Endothelial cell of umbilical vein (primary cell): ENCODE measurements at regions not wholly inside any gene's neighbourhood (a gene's known extent, or its start where the extent isn't known, plus 50 kb on each side); places are given as distances from the start of the nearest gene placed in this dataset.

ENCODE experiments used
- BruUV-seq: library from RNA; stranded (reverse); fragments of 400-500 nt; replicated peaks from 2 replicates; lab custom pipeline; 2021; lab: Mats Ljungman, UMichigan
- CTCF ChIA-PET: fragments of 300-600, 350-600 bp; sonication (Branson Sonifier 250); formaldehyde crosslinking; loops from one replicate; lab custom pipeline; 2021; ENCODE audit warnings: antibody characterized with exemption, inconsistent platforms; lab: Charles Lee
- POLR2A ChIA-PET: fragments of 300-600, 350-600 bp; sonication (Branson Sonifier 250); formaldehyde crosslinking; loops from one replicate; lab custom pipeline; 2021; ENCODE audit warnings: antibody characterized with exemption, inconsistent platforms; lab: Charles Lee
- DNase-seq: peaks from one replicate; pipeline ENCODE4 v3.0.0-alpha.2; 2011; ENCODE audit warnings: low read depth, low spot score
- FAIRE-seq: peaks from 2 replicates; lab custom pipeline; 2011; peaks lifted over from hg19 to GRCh38; lab: Jason Lieb, UNC
- H2AFZ ChIP-seq: 2 replicates; pipeline ENCODE4 v1.6.0; 2012; ENCODE audit warnings: low read depth, low read length, control low read depth, inconsistent platforms
- H3K27ac ChIP-seq: 2 replicates; pipeline ENCODE4 v1.5.1; 2011; ENCODE audit warnings: low read depth, mild to moderate bottlenecking, control low read depth, low read length, moderate library complexity; ENCODE audit not compliant: insufficient read depth
- H3K27me3 ChIP-seq, 2 experiments: 2 replicates each; pipeline versions ENCODE4 v1.6.0 to v1.6.1; 2011; ENCODE audit warnings: low read length in 2 of 2, mixed read lengths in 1 of 2; ENCODE audit not compliant: control insufficient read depth in 2 of 2, insufficient read depth in 2 of 2
- H3K36me3 ChIP-seq, 2 experiments: 2 replicates in 1 of 2; 3 replicates in 1 of 2; pipeline ENCODE4 v1.5.1; 2011; ENCODE audit warnings: low read length in 2 of 2, mild to moderate bottlenecking in 1 of 2, moderate library complexity in 1 of 2; ENCODE audit not compliant: control insufficient read depth in 2 of 2, insufficient read depth in 2 of 2; ENCODE audit errors: extremely low read depth in 1 of 2
- H3K4me1 ChIP-seq: 3 replicates; pipeline ENCODE4 v1.5.1; 2011; ENCODE audit warnings: mild to moderate bottlenecking, low read length; ENCODE audit not compliant: control insufficient read depth, insufficient read depth; ENCODE audit errors: extremely low read depth
- H3K4me2 ChIP-seq: 2 replicates; pipeline ENCODE4 v1.6.1; 2011; ENCODE audit warnings: low read length, control low read depth, mixed read lengths; ENCODE audit not compliant: insufficient read depth
- H3K4me3 ChIP-seq, 3 experiments: fragments of 200-600 bp in 1 of 3; sonication (generic), shearing (Covaris generic) in 1 of 3; replicated peaks in 1 of 3; 2 replicates each; pipeline ENCODE4 v1.5.1; 2011 to 2016; ENCODE audit warnings: control low read depth in 3 of 3, low read length in 3 of 3, mild to moderate bottlenecking in 2 of 3, inconsistent platforms in 1 of 3, low read depth in 1 of 3, moderate library complexity in 1 of 3; ENCODE audit not compliant: insufficient read depth in 1 of 3
- H3K79me2 ChIP-seq: 2 replicates; pipeline ENCODE4 v1.6.0; 2012; ENCODE audit warnings: low read length, inconsistent platforms; ENCODE audit not compliant: control insufficient read depth, insufficient read depth
- H3K9ac ChIP-seq: replicated peaks from 2 replicates; pipeline ENCODE3; 2011; ENCODE audit warnings: low read length, control low read depth; ENCODE audit not compliant: insufficient read depth; ENCODE audit errors: extremely low read depth
- H3K9me1 ChIP-seq: replicated peaks from 3 replicates; pipeline ENCODE4 v1.6.0; 2011; ENCODE audit warnings: mild to moderate bottlenecking, low read length; ENCODE audit not compliant: control insufficient read depth, insufficient read depth; ENCODE audit errors: extremely low read depth
- H3K9me3 ChIP-seq: replicated peaks from 2 replicates; pipeline ENCODE4 v1.5.1; 2012; ENCODE audit warnings: low read length, inconsistent platforms; ENCODE audit not compliant: control insufficient read depth, insufficient read depth
- H4K20me1 ChIP-seq: replicated peaks from 2 replicates; pipeline ENCODE3; 2011; ENCODE audit warnings: mild to moderate bottlenecking, low read length; ENCODE audit not compliant: control insufficient read depth, insufficient read depth; ENCODE audit errors: extremely low read depth
- EZH2 ChIP-seq: IDR thresholded peaks from 2 replicates; pipeline ENCODE4 v1.6.1; 2012; ENCODE audit warnings: borderline replicate concordance, low read depth, mild to moderate bottlenecking, moderate library complexity, low read length, inconsistent platforms; ENCODE audit not compliant: severe bottlenecking
- FOS ChIP-seq: IDR thresholded peaks from 2 replicates; pipeline ENCODE4 v1.6.1; 2011; ENCODE audit warnings: mild to moderate bottlenecking, low read length, moderate library complexity, borderline replicate concordance; ENCODE audit not compliant: insufficient read depth
- GATA2 ChIP-seq: IDR thresholded peaks from 2 replicates; pipeline ENCODE4 v1.7.0; 2011; ENCODE audit warnings: low read depth, mild to moderate bottlenecking, moderate library complexity, mixed read lengths, low read length; ENCODE audit not compliant: insufficient read length, insufficient read depth
- JUN ChIP-seq: IDR thresholded peaks from 2 replicates; pipeline ENCODE4 v1.6.1; 2011; ENCODE audit warnings: borderline replicate concordance, low read depth; ENCODE audit not compliant: insufficient read length, insufficient read depth
- MYC ChIP-seq: IDR thresholded peaks from one replicate; pipeline ENCODE4 v1.6.1; 2011; ENCODE audit warnings: mild to moderate bottlenecking, low read depth, low read length
- POLR2A ChIP-seq: IDR thresholded peaks from 2 replicates; pipeline ENCODE4 v1.6.1; 2012; ENCODE audit warnings: low read depth, mild to moderate bottlenecking, control low read depth, low read length
- POLR2AphosphoS5 ChIP-seq: IDR thresholded peaks from 2 replicates; pipeline ENCODE4 v1.6.1; 2012; ENCODE audit warnings: low read depth, mild to moderate bottlenecking, control low read depth, low read length, moderate library complexity; ENCODE audit not compliant: insufficient read depth
- dilution Hi-C: fragments of 300-500 bp; cut with MboI; formaldehyde crosslinking; loops from one replicate; pipeline ENCODE4 v1.15.0; 2019; ENCODE audit warnings: low sequenced_read_pairs; ENCODE audit not compliant: extremely low pct_ligation_motif_present
- intact Hi-C: fragments of 100-400 bp; cut with micrococcal nuclease; formaldehyde crosslinking; loops from one replicate; pipeline ENCODE4 v1.10.0; 2022
- TF ChIP-seq, protein P1 (sequence below): IDR thresholded peaks from 2 replicates; pipeline ENCODE4 v1.6.1; 2011; ENCODE audit not compliant: insufficient read depth, insufficient read length
- TF ChIP-seq, protein P2 (sequence below), 2 donors: IDR thresholded peaks; 1 replicate in 1 of 2; 2 replicates in 1 of 2; pipeline ENCODE4 v1.5.1; 2011; ENCODE audit warnings: low read length in 2 of 2, mild to moderate bottlenecking in 2 of 2, moderate library complexity in 2 of 2, control low read depth in 1 of 2, inconsistent platforms in 1 of 2, low read depth in 1 of 2; ENCODE audit not compliant: insufficient read depth in 1 of 2; ENCODE audit errors: extremely low read depth in 1 of 2

DNA sequence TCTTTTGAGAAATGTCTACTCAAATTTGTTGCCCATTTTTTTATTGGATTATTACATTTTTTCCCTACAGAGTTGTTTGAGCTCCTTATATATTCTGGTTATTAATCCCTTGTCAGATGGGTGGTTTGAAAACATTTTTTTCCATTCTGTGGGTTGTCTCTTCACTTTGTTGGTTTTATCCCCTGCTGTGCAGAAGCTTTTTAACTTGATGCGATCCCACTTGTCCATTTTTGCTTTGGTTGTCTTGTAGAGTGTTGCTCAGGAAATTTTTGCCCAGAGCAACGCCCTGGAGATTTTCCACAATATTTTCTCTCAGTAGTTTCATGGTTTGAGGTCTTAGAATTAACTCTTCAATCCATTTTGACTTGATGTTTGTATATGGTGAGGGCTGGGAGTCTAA, 592.8 kb upstream of the GOT2 start:
- Histone ChIP-seq H3K79me2 (no peaks in the 10 kb centered on the region), H3K9me1 (no peaks in the 10 kb centered on the region), H4K20me1 (no peaks in the 10 kb centered on the region), H3K4me2 (no peak overlapping the region), H3K9me3 (no peaks in the 10 kb centered on the region), H3K4me3 (no peak overlapping the region), H3K36me3 (no peaks in the 10 kb centered on the region), H2AFZ (no peak overlapping the region), H3K27me3 (no peaks in the 10 kb centered on the region), H3K27ac (no peak overlapping the region), H3K9ac (no peak overlapping the region), H3K4me1 (no peaks in the 10 kb centered on the region)
- BruUV-seq: no TSS peak
- TF ChIP-seq POLR2AphosphoS5 (no peak), GATA2 (no peak), MYC (no peak), EZH2 (no peak), FOS (no peak), POLR2A (no peak), JUN (no peak)
- TF ChIP-seq, protein P1, sequence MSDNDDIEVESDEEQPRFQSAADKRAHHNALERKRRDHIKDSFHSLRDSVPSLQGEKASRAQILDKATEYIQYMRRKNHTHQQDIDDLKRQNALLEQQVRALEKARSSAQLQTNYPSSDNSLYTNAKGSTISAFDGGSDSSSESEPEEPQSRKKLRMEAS: no peak
- TF ChIP-seq, protein P2, sequence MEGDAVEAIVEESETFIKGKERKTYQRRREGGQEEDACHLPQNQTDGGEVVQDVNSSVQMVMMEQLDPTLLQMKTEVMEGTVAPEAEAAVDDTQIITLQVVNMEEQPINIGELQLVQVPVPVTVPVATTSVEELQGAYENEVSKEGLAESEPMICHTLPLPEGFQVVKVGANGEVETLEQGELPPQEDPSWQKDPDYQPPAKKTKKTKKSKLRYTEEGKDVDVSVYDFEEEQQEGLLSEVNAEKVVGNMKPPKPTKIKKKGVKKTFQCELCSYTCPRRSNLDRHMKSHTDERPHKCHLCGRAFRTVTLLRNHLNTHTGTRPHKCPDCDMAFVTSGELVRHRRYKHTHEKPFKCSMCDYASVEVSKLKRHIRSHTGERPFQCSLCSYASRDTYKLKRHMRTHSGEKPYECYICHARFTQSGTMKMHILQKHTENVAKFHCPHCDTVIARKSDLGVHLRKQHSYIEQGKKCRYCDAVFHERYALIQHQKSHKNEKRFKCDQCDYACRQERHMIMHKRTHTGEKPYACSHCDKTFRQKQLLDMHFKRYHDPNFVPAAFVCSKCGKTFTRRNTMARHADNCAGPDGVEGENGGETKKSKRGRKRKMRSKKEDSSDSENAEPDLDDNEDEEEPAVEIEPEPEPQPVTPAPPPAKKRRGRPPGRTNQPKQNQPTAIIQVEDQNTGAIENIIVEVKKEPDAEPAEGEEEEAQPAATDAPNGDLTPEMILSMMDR (IDR thresholded peaks at IDR 0.05; ENCODE audit: extremely low read depth in 1 of 2, insufficient read depth in 1 of 2, low read depth in 1 of 2, low read length in 2 of 2): no peak
- ChIA-PET CTCF (no interaction called here), POLR2A (no interaction called here)
- dilution Hi-C loops: no loop called here
- DNase-seq: no peak
- intact Hi-C loops: no loop called here
- no peak for FAIRE-seq
